ENCODE measurements at regions not wholly inside any gene's neighbourhood (a gene's known extent, or its start where the extent isn't known, plus 50 kb on each side); places are given as distances from the start of the nearest gene placed in this dataset.

- H3K27me3 ChIP-seq, result no peaks in the 10 kb centered on the region
- H3K4me1 ChIP-seq, result no peaks in the 10 kb centered on the region
- H3K36me3 ChIP-seq, result no peaks in the 10 kb centered on the region
- no peak overlapping the region for H3K4me3 ChIP-seq
- ATAC-seq, result no peak
- H3K27ac ChIP-seq, result no peak overlapping the region
- no peak for TF ChIP-seq CTCF (IDR thresholded peaks at IDR 0.05)
- H3K9me3 ChIP-seq, result no peaks in the 10 kb centered on the region
- DNase-seq, result no peak
- intact Hi-C loops (cut with DNase I), result no loop called here
Observed at GRCh38 chrX:69388526-69388925, 115.6 kb upstream of the NALF2 start.

GRCh38 chrX:69387567-69388487 lies 116.3 kb upstream of the NALF2 start:
- H3K9me3 ChIP-seq, result no peaks in the 10 kb centered on the region
- intact Hi-C loops (cut with DNase I), result no loop called here
- no peaks in the 10 kb centered on the region for H3K4me1 ChIP-seq
- H3K27me3 ChIP-seq, result no peaks in the 10 kb centered on the region
- DNase-seq, result peak; percentile 61
- H3K36me3 ChIP-seq, result no peaks in the 10 kb centered on the region
- H3K27ac ChIP-seq, result no peak overlapping the region
- no peak overlapping the region for H3K4me3 ChIP-seq
- ATAC-seq, result peak; percentile 67
- peak; percentile 57 for TF ChIP-seq CTCF (IDR thresholded peaks at IDR 0.05)

GRCh38 chrX:69386681-69387080 lies 117.4 kb upstream of the NALF2 start:
- DNase-seq (no peak), ATAC-seq (no peak)
- TF ChIP-seq CTCF (IDR thresholded peaks at IDR 0.05), result no peak
- intact Hi-C loops (cut with DNase I), result no loop called here
- no peak overlapping the region for H3K4me3 ChIP-seq
- no peaks in the 10 kb centered on the region for H3K4me1 ChIP-seq
- H3K36me3 ChIP-seq, result no peaks in the 10 kb centered on the region
- H3K9me3 ChIP-seq, result no peaks in the 10 kb centered on the region
- H3K27ac ChIP-seq, result no peak overlapping the region
- no peaks in the 10 kb centered on the region for H3K27me3 ChIP-seq

- Histone ChIP-seq H3K27ac (no peak overlapping the region), H3K4me1 (no peaks in the 10 kb centered on the region), H3K9me3 (no peaks in the 10 kb centered on the region), H3K36me3 (no peaks in the 10 kb centered on the region), H3K4me3 (no peak overlapping the region), H3K27me3 (no peaks in the 10 kb centered on the region)
- no peak for TF ChIP-seq CTCF (IDR thresholded peaks at IDR 0.05)
- DNase-seq (no peak), ATAC-seq (no peak)
- intact Hi-C loops (cut with DNase I), result no loop called here
Observed at GRCh38 chrX:69379412-69379811, 124.7 kb upstream of the NALF2 start.

GRCh38 chrX:69374569-69374968 lies 129.6 kb upstream of the NALF2 start:
- H3K27me3 ChIP-seq, result no peaks in the 10 kb centered on the region
- H3K27ac ChIP-seq, result no peak overlapping the region
- no peaks in the 10 kb centered on the region for H3K4me1 ChIP-seq
- H3K9me3 ChIP-seq, result no peaks in the 10 kb centered on the region
- no peak for ATAC-seq
- no peak overlapping the region for H3K4me3 ChIP-seq
- TF ChIP-seq CTCF (IDR thresholded peaks at IDR 0.05), result no peak
- H3K36me3 ChIP-seq, result no peaks in the 10 kb centered on the region
- intact Hi-C loops (cut with DNase I), result no loop called here
- no peak for DNase-seq

Data from upper lobe of right lung (tissue), 1 donor.